ENCODE measurements at regions not wholly inside any gene's neighbourhood (a gene's known extent, or its start where the extent isn't known, plus 50 kb on each side); places are given as distances from the start of the nearest gene placed in this dataset.
A peak's percentile ranks its signal among the peaks of the same experiment; 100 is the strongest.
"Not testable (repeated sequence)": the region's sequence is repeated elsewhere in the genome, so short reads cannot be mapped to it uniquely, and the experiment has no call there.

DNA sequence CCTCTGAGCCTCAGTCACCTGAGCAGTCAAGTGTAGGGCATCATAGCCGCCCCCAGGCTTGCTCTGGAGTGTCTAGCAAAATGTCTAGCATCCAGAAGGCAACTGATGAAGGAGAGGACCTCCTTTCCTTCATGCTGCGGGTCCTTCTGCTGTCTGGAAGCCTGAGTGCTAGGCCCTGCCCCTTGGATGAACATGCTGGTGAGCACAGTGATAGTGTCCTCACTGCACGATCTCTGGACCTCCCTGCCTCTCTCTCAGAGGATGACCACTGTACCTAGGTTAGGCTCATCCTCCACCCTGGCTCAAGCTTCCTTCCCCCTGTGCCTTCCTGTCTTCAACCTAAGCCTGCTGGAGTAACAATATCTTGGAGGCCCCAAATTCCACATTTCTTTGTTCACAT, 128.6 kb downstream of the TENT5C start:
- Mint-ChIP-seq H3K27me3 (no peaks in the 10 kb centered on the region), H3K36me3 (no peaks in the 10 kb centered on the region), H3K9me3 (peaks cover under 1% of the 10 kb centered on the region), H3K4me1 (ENCODE audit: unreplicated experiment) (no peaks in the 10 kb centered on the region), H3K27ac (no peak overlapping the region), H3K4me3 (no peak overlapping the region)
- TF ChIP-seq, protein P1, sequence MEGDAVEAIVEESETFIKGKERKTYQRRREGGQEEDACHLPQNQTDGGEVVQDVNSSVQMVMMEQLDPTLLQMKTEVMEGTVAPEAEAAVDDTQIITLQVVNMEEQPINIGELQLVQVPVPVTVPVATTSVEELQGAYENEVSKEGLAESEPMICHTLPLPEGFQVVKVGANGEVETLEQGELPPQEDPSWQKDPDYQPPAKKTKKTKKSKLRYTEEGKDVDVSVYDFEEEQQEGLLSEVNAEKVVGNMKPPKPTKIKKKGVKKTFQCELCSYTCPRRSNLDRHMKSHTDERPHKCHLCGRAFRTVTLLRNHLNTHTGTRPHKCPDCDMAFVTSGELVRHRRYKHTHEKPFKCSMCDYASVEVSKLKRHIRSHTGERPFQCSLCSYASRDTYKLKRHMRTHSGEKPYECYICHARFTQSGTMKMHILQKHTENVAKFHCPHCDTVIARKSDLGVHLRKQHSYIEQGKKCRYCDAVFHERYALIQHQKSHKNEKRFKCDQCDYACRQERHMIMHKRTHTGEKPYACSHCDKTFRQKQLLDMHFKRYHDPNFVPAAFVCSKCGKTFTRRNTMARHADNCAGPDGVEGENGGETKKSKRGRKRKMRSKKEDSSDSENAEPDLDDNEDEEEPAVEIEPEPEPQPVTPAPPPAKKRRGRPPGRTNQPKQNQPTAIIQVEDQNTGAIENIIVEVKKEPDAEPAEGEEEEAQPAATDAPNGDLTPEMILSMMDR (conservative IDR thresholded peaks at IDR 0.05), result no peak
- DNase-seq (ENCODE audit: extremely low spot score, unreplicated experiment), result no peak

- DNase-seq (ENCODE audit: extremely low spot score, unreplicated experiment), result no peak
Measured at GRCh38 chr1:117735045-117735992, 129.5 kb downstream of the TENT5C start.

GRCh38 chr1:117739504-117739903, 133.7 kb downstream of the TENT5C start:
- H3K9me3 Mint-ChIP-seq, result no peaks in the 10 kb centered on the region
- no peak overlapping the region for H3K27ac Mint-ChIP-seq
- H3K4me1 Mint-ChIP-seq (ENCODE audit: unreplicated experiment), result no peaks in the 10 kb centered on the region
- no peak overlapping the region for H3K4me3 Mint-ChIP-seq
- DNase-seq (ENCODE audit: extremely low spot score, unreplicated experiment), result no peak
- H3K36me3 Mint-ChIP-seq, result no peaks in the 10 kb centered on the region
- TF ChIP-seq, protein P1 (conservative IDR thresholded peaks at IDR 0.05), result no peak
- no peaks in the 10 kb centered on the region for H3K27me3 Mint-ChIP-seq

More at GRCh38 chr1:117735045-117735992, 129.5 kb downstream of the TENT5C start:
- H3K27me3 Mint-ChIP-seq, result no peaks in the 10 kb centered on the region
- TF ChIP-seq, protein P1 (conservative IDR thresholded peaks at IDR 0.05), result no peak
- H3K4me3 Mint-ChIP-seq, result peak overlapping the region; percentile 75
- H3K4me1 Mint-ChIP-seq (ENCODE audit: unreplicated experiment), result no peaks in the 10 kb centered on the region
- peak overlapping the region; percentile 84 for H3K27ac Mint-ChIP-seq
- no peaks in the 10 kb centered on the region for H3K36me3 Mint-ChIP-seq
- H3K9me3 Mint-ChIP-seq, result no peaks in the 10 kb centered on the region

GRCh38 chr1:117740496-117740895, 134.6 kb downstream of the TENT5C start:
- Mint-ChIP-seq H3K36me3 (no peaks in the 10 kb centered on the region), H3K9me3 (no peaks in the 10 kb centered on the region), H3K4me1 (ENCODE audit: unreplicated experiment) (no peaks in the 10 kb centered on the region), H3K4me3 (no peak overlapping the region), H3K27ac (no peak overlapping the region), H3K27me3 (no peaks in the 10 kb centered on the region)
- DNase-seq (ENCODE audit: extremely low spot score, unreplicated experiment), result no peak
- TF ChIP-seq, protein P1 (conservative IDR thresholded peaks at IDR 0.05), result no peak

GRCh38 chr1:117746565-117746964, 140.7 kb downstream of the TENT5C start:
- H3K27me3 Mint-ChIP-seq; DNase-seq (ENCODE audit: extremely low spot score, unreplicated experiment); H3K9me3 Mint-ChIP-seq; H3K4me3 Mint-ChIP-seq; H3K4me1 Mint-ChIP-seq (ENCODE audit: unreplicated experiment); H3K36me3 Mint-ChIP-seq; H3K27ac Mint-ChIP-seq: not testable (repeated sequence)

DNA sequence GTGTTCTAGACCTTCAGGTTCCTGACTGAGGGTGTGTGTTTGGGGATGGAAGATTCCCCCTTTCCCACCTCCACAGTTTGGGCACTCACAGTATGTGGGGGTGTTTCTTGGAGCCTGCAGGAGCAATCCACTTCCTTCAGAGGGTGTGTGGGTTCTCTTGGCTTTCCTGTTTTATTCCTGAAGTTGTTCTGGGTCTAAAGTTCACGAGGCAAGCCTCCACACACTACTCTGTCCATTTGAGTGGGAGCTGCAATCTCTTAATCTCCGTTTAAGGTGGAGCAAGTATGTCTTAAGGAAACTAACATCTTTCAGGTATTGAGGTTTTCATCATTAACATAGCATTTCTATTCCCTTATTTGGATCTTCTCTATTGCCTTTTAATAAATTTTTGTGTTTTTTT, 141.8 kb downstream of the TENT5C start:
- DNase-seq (ENCODE audit: extremely low spot score, unreplicated experiment), result no peak
- H3K9me3 Mint-ChIP-seq, result peaks cover 8% of the 10 kb centered on the region
- no peak overlapping the region for H3K4me3 Mint-ChIP-seq
- no peak overlapping the region for H3K27ac Mint-ChIP-seq
- TF ChIP-seq, protein P1 (conservative IDR thresholded peaks at IDR 0.05), result no peak
- peaks cover 5% of the 10 kb centered on the region for H3K27me3 Mint-ChIP-seq
- no peaks in the 10 kb centered on the region for H3K4me1 Mint-ChIP-seq (ENCODE audit: unreplicated experiment)
- no peaks in the 10 kb centered on the region for H3K36me3 Mint-ChIP-seq
